ENCODE measurements at regions not wholly inside any gene's neighbourhood (a gene's known extent, or its start where the extent isn't known, plus 50 kb on each side); places are given as distances from the start of the nearest gene placed in this dataset.

DNA sequence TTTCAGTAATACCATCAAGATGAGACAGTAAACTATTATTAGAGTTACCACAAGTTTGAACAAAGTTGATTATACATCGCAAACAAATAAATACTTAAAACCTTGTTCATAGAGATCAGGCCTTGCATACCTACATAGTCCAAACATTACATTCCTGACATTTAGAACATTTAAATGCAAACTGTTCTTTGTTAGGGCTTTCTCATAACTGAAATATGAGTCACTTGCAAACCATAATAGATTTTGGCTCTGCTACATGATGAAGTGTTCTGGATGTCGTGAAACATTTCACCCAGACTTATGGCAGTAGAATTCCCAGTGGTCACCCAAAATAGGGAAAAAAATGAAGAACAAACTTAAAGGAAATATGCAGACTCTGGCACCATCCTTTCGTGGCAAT, 75.0 kb downstream of the FAT4 start:
- Histone ChIP-seq H3K36me3 (replicated peaks in 1 of 2; ENCODE audit: control insufficient read depth in 1 of 2, insufficient read depth in 2 of 2, low read length in 2 of 2) (no peaks in the 10 kb centered on the region), H3K27me3 (ENCODE audit: control insufficient read depth in 1 of 2, insufficient read depth in 2 of 2, low read length in 2 of 2) (no peaks in the 10 kb centered on the region), H3K4me1 (ENCODE audit: insufficient read depth, low read length) (no peaks in the 10 kb centered on the region), H3K4me2 (ENCODE audit: low read depth, low read length) (no peak overlapping the region), H3K79me2 (ENCODE audit: insufficient read depth, low read length) (no peaks in the 10 kb centered on the region), H4K20me1 (ENCODE audit: insufficient read depth, low read length) (no peaks in the 10 kb centered on the region), H3K9me3 (ENCODE audit: low read length) (no peaks in the 10 kb centered on the region), H3K9ac (ENCODE audit: insufficient read depth, low read depth, low read length) (no peak overlapping the region), H3K27ac (ENCODE audit: extremely low read length, insufficient read depth, low read length) (no peak overlapping the region), H3K4me3 (replicated peaks in 1 of 3; ENCODE audit: insufficient read depth in 1 of 3, low read depth in 2 of 3, low read length in 3 of 3) (no peak overlapping the region), H2AFZ (ENCODE audit: low read length) (no peak overlapping the region)
- POLR2A ChIA-PET, result no interaction called here
- ATAC-seq (no peak), FAIRE-seq (no peak), DNase-seq (ENCODE audit: low spot score) (no peak)
- no peak for TF ChIP-seq ZNF263 (CRISPR knock-in tag; IDR thresholded peaks at IDR 0.05)
- TF ChIP-seq, protein P1, sequence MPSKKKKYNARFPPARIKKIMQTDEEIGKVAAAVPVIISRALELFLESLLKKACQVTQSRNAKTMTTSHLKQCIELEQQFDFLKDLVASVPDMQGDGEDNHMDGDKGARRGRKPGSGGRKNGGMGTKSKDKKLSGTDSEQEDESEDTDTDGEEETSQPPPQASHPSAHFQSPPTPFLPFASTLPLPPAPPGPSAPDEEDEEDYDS (CRISPR knock-in tag; IDR thresholded peaks at IDR 0.05), result no peak
- no peak for TF ChIP-seq SMAD9 (CRISPR knock-in tag; IDR thresholded peaks at IDR 0.05)
- TF ChIP-seq NKX3-1 (CRISPR knock-in tag; IDR thresholded peaks at IDR 0.05), result no peak
- TF ChIP-seq, protein P2, sequence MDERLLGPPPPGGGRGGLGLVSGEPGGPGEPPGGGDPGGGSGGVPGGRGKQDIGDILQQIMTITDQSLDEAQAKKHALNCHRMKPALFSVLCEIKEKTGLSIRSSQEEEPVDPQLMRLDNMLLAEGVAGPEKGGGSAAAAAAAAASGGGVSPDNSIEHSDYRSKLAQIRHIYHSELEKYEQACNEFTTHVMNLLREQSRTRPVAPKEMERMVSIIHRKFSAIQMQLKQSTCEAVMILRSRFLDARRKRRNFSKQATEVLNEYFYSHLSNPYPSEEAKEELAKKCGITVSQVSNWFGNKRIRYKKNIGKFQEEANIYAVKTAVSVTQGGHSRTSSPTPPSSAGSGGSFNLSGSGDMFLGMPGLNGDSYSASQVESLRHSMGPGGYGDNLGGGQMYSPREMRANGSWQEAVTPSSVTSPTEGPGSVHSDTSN (CRISPR knock-in tag; IDR thresholded peaks at IDR 0.05), result no peak
- TF ChIP-seq BRCA1 (CRISPR knock-in tag; IDR thresholded peaks at IDR 0.05), result no peak
- TF ChIP-seq CBX1 (IDR thresholded peaks at IDR 0.05; ENCODE audit: low read depth), result no peak
- no peak for TF ChIP-seq ZKSCAN8 (CRISPR knock-in tag; IDR thresholded peaks at IDR 0.05; ENCODE audit: borderline replicate concordance)
- no peak for TF ChIP-seq JDP2 (CRISPR knock-in tag; IDR thresholded peaks at IDR 0.05; ENCODE audit: borderline replicate concordance)
- TF ChIP-seq ZC3H4 (CRISPR knock-in tag; IDR thresholded peaks at IDR 0.05; ENCODE audit: borderline replicate concordance), result no peak
- no peak for TF ChIP-seq ZNF7 (CRISPR knock-in tag; IDR thresholded peaks at IDR 0.05)
- TF ChIP-seq ZBTB38 (CRISPR knock-in tag; IDR thresholded peaks at IDR 0.05), result no peak
- no peak for TF ChIP-seq IKZF1 (IDR thresholded peaks at IDR 0.05)
- TF ChIP-seq SOX6 (IDR thresholded peaks at IDR 0.05), result no peak
- TF ChIP-seq SOX6 (CRISPR knock-in tag; IDR thresholded peaks at IDR 0.05), result no peak
- no peak for TF ChIP-seq ZNF207 (IDR thresholded peaks at IDR 0.05; ENCODE audit: borderline replicate concordance)
- TF ChIP-seq, protein P3, sequence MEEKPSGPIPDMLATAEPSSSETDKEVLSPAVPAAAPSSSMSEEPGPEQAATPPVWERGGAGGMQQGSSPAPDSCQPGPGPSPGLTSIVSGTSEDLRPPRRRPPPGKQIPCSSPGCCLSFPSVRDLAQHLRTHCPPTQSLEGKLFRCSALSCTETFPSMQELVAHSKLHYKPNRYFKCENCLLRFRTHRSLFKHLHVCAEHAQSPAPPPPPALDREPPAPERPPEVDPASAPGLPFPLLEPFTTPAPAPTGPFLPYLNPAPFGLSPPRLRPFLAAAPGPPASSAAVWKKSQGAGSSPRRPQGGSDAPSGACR (CRISPR knock-in tag; IDR thresholded peaks at IDR 0.05), result no peak
- no peak for TF ChIP-seq ZNF724P (CRISPR knock-in tag; IDR thresholded peaks at IDR 0.05; ENCODE audit: borderline replicate concordance)
- no peak for TF ChIP-seq ZEB1 (IDR thresholded peaks at IDR 0.05; ENCODE audit: insufficient replicate concordance, low read depth)
- no peak for TF ChIP-seq ZNF572 (CRISPR knock-in tag; IDR thresholded peaks at IDR 0.05)
- CTCF ChIA-PET (ENCODE audit: low intra/inter-chr PET ratio, low total read pairs), result no interaction called here
- in situ Hi-C loops (cut with HindIII; ENCODE audit: extremely low pct_ligation_motif_present, low pct_unique_long_range_greater_than_20kb), result no loop called here
- intact Hi-C loops (cut with micrococcal nuclease; ENCODE audit: unreplicated experiment), result no loop called here
- WGBS (ENCODE audit: low lambda C conversion rate), result 54% methylated on average over 3 of the region's 3 CpGs
- no TSS peak for BruUV-seq (replicated peaks)
